ENCODE measurements at regions not wholly inside any gene's neighbourhood (a gene's known extent, or its start where the extent isn't known, plus 50 kb on each side); places are given as distances from the start of the nearest gene placed in this dataset.

DNA sequence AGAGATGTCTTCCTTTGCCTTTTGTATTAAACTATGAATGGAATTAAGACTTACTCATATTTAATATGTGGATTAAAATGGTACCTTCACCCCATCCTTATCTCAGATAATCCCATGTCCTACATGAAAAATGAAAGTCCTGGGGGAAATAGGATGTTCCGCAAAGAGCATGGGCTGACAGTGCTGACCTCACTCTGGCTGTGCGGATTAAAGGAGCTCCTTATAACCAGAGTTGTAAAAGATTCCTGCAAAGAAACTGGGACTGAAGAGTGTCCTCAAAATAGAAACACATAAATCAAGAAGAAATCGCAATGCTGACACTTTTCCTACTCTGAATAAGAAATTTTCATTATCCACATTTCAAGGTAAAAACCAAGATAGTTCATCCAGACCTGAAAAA is 384.5 kb downstream of the LIG4 start:
- no peak for TF ChIP-seq POLR2A (IDR thresholded peaks at IDR 0.05)
- TF ChIP-seq EP300 (IDR thresholded peaks at IDR 0.05), result no peak
- TF ChIP-seq, protein P1, sequence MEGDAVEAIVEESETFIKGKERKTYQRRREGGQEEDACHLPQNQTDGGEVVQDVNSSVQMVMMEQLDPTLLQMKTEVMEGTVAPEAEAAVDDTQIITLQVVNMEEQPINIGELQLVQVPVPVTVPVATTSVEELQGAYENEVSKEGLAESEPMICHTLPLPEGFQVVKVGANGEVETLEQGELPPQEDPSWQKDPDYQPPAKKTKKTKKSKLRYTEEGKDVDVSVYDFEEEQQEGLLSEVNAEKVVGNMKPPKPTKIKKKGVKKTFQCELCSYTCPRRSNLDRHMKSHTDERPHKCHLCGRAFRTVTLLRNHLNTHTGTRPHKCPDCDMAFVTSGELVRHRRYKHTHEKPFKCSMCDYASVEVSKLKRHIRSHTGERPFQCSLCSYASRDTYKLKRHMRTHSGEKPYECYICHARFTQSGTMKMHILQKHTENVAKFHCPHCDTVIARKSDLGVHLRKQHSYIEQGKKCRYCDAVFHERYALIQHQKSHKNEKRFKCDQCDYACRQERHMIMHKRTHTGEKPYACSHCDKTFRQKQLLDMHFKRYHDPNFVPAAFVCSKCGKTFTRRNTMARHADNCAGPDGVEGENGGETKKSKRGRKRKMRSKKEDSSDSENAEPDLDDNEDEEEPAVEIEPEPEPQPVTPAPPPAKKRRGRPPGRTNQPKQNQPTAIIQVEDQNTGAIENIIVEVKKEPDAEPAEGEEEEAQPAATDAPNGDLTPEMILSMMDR (IDR thresholded peaks at IDR 0.05), result no peak
- no peak for TF ChIP-seq POLR2AphosphoS5 (IDR thresholded peaks at IDR 0.05)
- Histone ChIP-seq H3K4me1 (no peaks in the 10 kb centered on the region), H3K27ac (no peak overlapping the region), H3K9me3 (no peaks in the 10 kb centered on the region), H3K27me3 (no peaks in the 10 kb centered on the region), H3K36me3 (no peaks in the 10 kb centered on the region), H3K4me3 (no peak overlapping the region)
- no peak for DNase-seq
- 79 to 97% (median 93%) methylated on average over 3 of the region's 3 CpGs for whole genome bisulfite sequencing, 5 donors
- intact Hi-C loops (cut with DNase I; ENCODE audit: low total_unique reads), result no loop called here

GRCh38 chr13:107827840-107828549 is 387.3 kb downstream of the LIG4 start:
- WGBS, 5 donors, result 53 to 72% (median 58%) methylated on average over 11 of the region's 11 CpGs
- Histone ChIP-seq H3K27me3 (no peaks in the 10 kb centered on the region), H3K9me3 (no peaks in the 10 kb centered on the region), H3K27ac (no peak overlapping the region), H3K4me1 (no peaks in the 10 kb centered on the region), H3K36me3 (no peaks in the 10 kb centered on the region), H3K4me3 (no peak overlapping the region)
- TF ChIP-seq, protein P1 (IDR thresholded peaks at IDR 0.05), result no peak
- no peak for DNase-seq
- intact Hi-C loops (cut with DNase I; ENCODE audit: low total_unique reads), result no loop called here

GRCh38 chr13:107824635-107825034 is 390.7 kb downstream of the LIG4 start:
- H3K4me1 ChIP-seq, result no peaks in the 10 kb centered on the region
- no peak for TF ChIP-seq POLR2AphosphoS5 (IDR thresholded peaks at IDR 0.05)
- TF ChIP-seq, protein P1 (IDR thresholded peaks at IDR 0.05), result no peak
- TF ChIP-seq EP300 (IDR thresholded peaks at IDR 0.05), result no peak
- no peak for TF ChIP-seq POLR2A (IDR thresholded peaks at IDR 0.05)
- WGBS, 5 donors, result 75 to 84% (median 82%) methylated on average over 7 of the region's 7 CpGs
- intact Hi-C loops (cut with DNase I; ENCODE audit: low total_unique reads), result no loop called here
- no peaks in the 10 kb centered on the region for H3K9me3 ChIP-seq
- H3K4me3 ChIP-seq, result no peak overlapping the region
- no peak for DNase-seq
- no peak overlapping the region for H3K27ac ChIP-seq
- no peaks in the 10 kb centered on the region for H3K27me3 ChIP-seq
- H3K36me3 ChIP-seq, result no peaks in the 10 kb centered on the region

DNA sequence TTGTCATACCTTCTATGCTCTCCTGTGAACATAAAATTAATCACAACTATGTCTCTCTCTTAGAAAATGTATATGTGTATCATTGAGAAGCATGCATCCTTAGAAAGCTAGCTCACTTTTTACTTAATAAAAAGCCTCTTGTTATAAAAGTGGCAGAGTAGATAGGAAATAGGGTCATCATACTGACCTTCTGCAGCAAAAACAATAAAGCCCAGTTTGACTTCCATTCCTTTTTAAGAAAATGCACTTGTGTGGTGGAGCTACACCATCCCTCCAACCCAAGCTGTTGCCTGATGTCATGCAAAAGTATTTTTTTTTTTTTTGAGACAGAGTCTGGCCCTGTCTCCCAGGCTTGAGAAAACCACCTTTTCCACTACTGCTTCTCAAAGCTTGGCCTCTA is 393.3 kb downstream of the LIG4 start:
- H3K27me3 ChIP-seq, result no peaks in the 10 kb centered on the region
- no peaks in the 10 kb centered on the region for H3K4me1 ChIP-seq
- TF ChIP-seq, protein P1 (IDR thresholded peaks at IDR 0.05), result no peak
- TF ChIP-seq POLR2AphosphoS5 (IDR thresholded peaks at IDR 0.05) (no peak), POLR2A (IDR thresholded peaks at IDR 0.05) (no peak), EP300 (IDR thresholded peaks at IDR 0.05) (no peak)
- H3K36me3 ChIP-seq, result no peaks in the 10 kb centered on the region
- H3K27ac ChIP-seq, result no peak overlapping the region
- no peak for DNase-seq
- no peak overlapping the region for H3K4me3 ChIP-seq
- no peaks in the 10 kb centered on the region for H3K9me3 ChIP-seq
- intact Hi-C loops (cut with DNase I; ENCODE audit: low total_unique reads), result no loop called here
